ENCODE measurements at regions not wholly inside any gene's neighbourhood (a gene's known extent, or its start where the extent isn't known, plus 50 kb on each side); places are given as distances from the start of the nearest gene placed in this dataset.

- TF ChIP-seq EZH2 (IDR thresholded peaks at IDR 0.05) (no peak), POLR2AphosphoS5 (IDR thresholded peaks at IDR 0.05; ENCODE audit: borderline replicate concordance, low read depth, low read length) (no peak), FOXP2 (optimal IDR thresholded peaks at IDR 0.05; ENCODE audit: control extremely low read depth, extremely low read length, insufficient read depth) (no peak)
Observed at GRCh38 chr11:119991022-119991404, 146.9 kb downstream of the TRIM29 start.

Data from SK-N-MC (cell line).